Eye (tissue), 1 donor: ENCODE measurements at regions not wholly inside any gene's neighbourhood (a gene's known extent, or its start where the extent isn't known, plus 50 kb on each side); places are given as distances from the start of the nearest gene placed in this dataset.
A peak's percentile ranks its signal among the peaks of the same experiment; 100 is the strongest.
"Not testable (repeated sequence)": the region's sequence is repeated elsewhere in the genome, so short reads cannot be mapped to it uniquely, and the experiment has no call there.

Experiments
- DNase-seq: peaks from one replicate; pipeline ENCODE4 v3.0.0-alpha.2; 2015

DNA sequence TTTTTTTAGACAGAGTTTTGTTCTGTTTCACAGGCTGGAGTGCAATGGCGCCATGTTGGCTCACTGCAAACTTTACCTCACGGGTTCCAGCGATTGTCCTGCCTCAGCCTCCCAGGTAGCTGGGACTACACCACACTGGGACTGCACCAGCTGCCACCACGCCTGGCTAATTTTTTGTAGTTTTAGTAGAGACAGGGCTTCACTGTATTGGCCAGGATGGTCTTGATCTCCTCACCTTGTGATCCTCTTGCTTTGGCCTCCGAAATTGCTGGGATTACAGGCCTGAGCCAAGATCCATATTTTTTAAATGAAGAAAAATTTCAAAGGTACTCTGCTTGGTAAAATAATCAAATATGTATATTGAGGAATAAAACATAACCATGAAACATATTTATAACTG lies 195.8 kb upstream of the TPTE start:
- DNase-seq = peak; percentile 89

DNA sequence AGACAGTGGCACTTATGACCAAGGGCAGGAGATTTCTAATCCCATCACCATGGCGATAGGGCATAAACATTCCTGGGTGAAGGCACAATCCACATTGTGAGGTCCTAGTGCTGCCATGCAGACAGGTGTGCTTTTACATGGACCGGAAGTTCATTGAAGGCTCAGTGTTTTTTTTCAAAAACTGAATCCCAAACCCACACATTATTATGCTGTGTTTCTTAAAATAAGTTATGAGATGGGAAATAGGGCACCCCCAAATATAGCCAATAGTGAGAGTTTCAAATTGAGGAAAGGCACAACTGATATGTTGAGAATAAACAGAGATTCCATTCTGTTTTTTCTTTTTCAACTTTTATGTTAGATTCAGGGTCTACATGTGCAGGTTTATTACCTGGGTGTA lies 195.2 kb upstream of the TPTE start:
- not testable (repeated sequence) for DNase-seq

DNA sequence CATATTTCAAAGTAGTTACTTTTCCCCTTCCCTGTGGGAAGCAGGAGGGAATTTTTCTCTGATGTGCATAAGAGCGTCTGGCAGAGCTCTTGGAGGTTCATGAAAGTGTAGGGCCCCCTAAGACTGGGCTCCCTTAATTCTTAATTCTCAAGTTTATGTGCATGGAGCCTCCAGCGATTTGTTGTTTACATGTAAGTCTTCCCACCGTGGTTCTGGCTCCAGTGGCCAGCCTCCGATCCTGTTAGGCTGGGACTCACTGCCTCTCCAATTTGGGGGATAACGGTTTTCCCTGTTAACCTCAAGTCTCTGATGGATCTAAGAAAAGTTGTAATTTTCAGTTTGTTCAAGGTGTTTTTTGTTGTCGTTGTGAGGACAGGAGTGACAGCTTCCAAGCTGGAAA lies 192.7 kb upstream of the TPTE start:
- not testable (repeated sequence) for DNase-seq

DNA sequence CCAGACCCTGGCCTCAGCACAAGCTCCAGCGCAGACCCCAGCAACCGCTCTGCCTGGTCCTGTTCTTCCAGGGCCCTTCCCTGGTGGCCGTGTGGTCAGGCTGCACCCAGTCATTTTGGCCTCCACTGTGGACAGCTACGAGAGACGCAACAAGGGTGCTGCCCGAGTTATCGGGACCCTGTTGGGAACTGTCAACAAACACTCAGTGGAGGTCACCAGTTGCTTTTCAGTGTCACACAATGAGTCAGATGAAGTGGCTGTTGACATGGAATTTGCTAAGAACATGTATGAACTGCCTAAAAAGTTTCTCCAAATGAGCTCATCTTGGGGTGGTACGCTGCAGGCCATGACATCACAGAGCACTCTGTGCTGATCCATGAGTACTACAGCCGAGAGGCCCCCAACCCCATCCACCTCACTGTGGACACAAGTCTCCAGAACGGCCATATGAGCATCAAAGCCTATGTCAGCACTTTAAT lies 190.7 kb upstream of the TPTE start:
- DNase-seq = not testable (repeated sequence)

DNA sequence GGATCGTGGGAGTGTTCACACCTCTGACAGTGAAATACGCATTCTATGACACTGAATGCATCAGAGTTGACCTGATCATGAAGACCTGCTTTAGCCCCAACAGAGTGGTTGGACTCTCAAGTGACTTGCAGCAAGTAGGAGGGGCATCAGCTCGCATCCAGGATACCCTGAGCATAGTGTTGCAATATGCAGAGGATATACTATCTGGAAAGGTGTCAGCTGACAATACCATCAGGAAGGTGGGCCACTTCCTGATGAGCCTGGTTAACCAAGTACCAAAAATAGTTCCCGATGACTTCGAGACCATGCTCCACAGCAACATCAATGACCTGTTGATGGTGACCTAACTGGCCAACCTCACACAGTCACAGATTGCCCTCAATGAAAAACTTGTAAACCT lies 190.2 kb upstream of the TPTE start:
- DNase-seq = not testable (repeated sequence)

DNA sequence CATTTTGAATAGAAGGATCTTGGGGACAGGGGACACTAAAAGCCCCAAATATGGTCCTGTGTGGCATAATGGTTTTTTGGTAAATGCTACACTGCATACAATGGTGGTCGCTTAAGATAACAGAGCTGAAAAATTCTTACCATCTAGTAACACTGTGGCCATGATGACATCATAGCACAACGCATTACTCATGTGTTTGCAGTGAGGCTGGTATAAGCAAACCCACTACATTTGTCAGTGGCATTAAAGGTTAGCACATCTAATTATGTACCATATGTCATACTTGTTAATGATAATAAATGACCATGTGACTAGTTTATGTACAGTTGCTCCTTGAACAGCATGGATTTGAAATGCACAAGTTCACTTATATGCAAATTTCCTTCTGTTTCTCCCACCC lies 188.4 kb upstream of the TPTE start:
- not testable (repeated sequence) for DNase-seq

- DNase-seq = not testable (repeated sequence)
Measured at GRCh38 chr21:10334391-10334790, 187.0 kb upstream of the TPTE start.

DNA sequence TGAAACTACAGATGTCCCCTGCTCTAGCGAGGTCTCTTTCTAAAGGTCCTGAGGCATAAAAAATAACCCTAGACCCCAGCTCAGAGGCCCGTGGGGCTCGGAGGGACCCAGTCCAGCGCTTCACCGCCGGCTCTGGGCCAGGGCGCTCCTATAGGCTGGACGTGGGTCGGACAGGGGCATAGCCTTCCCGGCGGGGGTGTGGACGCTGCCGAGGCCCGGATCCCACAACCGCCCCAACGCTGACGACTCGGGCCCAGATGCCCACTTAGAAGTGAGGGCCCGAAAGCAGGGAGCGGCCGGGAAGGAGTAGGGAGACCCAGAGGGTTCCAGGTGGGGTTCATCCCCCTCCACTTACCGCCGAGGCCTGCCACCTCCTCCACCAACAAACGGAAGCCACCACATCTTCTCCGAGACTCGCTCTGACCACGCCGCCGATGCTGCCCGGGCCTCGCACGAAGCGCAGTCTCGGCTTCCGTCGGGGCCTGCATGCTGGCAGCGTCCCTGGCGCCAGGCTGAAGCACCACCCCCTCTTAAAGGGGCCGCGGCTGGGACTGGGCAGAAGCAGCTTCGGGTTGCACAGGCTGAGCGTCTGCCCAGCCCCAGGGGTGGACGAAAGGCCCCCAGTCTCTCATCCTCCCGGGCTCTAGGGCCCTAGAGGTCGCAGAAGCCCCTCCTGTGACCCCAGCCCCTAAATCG lies 179.0 kb upstream of the TPTE start:
- DNase-seq = not testable (repeated sequence)

DNA sequence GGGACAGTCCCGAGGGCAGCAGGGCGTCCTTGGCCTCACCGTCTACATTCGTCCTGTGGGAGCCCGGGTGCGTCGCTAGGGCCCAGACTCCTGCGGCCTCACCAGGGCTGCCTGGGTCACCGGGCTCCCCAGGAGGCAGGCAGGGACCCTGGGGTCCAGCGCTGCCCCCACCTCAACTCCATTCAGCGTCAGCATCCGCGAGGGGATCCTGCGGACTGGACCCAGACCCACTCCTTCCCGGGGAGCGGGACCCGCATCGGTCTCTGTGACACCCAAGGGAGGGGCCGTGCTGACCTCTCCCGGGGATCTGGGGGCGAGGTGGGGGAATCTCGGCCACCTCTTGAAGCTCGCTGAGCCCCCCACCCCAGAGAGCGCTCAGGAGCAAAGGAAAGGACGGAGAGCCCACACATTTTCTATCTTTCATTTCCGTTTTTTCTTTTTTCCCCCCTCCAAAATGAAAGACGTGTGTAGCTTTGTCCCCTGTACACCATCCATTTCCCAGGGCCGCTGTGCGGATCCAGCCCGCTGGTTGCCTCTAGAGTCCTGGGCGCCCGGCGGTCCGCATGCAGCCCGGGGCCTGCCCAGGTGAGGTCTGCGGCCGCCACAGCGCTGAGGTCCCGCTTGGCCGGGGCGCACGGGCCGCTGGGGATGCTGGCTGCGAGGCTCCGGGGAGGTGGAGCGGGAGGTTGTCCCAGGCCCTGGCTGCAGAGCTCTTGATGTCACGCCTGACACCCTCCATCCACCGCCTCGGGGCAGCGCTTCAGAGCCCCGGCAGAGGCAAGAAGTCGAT lies 178.0 kb upstream of the TPTE start:
- not testable (repeated sequence) for DNase-seq

DNA sequence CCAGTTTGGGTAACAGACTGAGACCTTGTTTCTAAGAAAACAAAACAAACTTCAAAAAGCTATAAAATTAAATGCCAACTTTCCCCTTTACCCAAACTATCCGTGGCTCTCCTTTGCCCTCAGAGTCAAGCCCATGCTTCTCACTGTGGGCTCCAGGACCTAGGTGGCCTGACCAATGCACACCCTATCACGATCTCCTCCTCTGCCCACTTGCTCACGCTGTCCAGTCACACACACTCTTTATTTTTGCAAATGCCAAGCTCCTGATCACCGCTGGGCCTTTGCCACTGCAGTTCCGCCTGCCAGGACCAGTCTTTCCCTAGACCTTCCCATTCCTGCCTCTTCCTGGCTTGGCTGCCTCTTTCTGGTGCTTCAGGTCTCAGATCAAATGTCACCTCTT lies 177.1 kb upstream of the TPTE start:
- DNase-seq = not testable (repeated sequence)

DNA sequence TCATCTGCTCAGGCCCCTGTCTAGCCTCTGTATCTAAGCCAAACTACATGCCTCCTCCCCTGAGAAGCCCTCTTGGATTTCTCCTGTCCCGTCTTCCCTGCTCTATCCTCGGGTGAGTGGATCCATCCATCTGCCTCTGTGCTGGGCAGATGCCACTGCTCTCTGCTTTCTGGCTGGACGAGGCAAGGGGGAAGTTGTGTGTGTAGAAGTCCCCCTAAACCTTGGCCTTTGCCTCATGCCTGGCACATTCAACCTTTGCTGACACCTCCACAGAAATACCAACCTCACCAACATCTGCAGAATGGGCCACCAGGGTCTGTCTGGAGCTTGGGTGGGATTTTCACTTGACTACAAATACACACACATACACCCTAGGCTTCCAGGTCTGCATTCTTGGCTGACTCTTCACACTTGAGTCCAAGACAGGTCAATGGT lies 176.2 kb upstream of the TPTE start:
- not testable (repeated sequence) for DNase-seq

GRCh38 chr21:10346249-10346648 lies 175.1 kb upstream of the TPTE start:
- not testable (repeated sequence) for DNase-seq

- not testable (repeated sequence) for DNase-seq
Measured at GRCh38 chr21:10346933-10347615, 174.3 kb upstream of the TPTE start.

- not testable (repeated sequence) for DNase-seq
Measured at GRCh38 chr21:10347675-10348074, 173.7 kb upstream of the TPTE start.

DNA sequence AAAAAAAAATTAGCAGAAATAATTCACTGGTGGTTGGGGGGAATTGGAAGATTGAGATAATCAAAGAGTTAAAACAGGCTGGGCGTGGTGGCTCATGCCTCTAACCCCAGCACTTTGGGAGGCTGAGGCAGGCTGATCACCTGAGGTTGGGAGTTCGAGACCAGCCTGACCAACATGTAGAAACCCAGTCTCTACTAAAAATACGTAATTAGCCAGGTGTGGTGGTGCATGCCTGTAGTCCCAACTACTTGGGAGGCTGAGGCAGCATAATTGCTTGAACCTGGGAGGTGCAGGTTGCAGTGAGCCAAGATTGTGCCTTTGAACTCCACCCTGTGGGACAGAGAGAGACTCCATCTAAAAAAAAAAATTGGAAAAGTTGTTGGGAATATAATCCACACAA lies 173.2 kb upstream of the TPTE start:
- DNase-seq = not testable (repeated sequence)

DNA sequence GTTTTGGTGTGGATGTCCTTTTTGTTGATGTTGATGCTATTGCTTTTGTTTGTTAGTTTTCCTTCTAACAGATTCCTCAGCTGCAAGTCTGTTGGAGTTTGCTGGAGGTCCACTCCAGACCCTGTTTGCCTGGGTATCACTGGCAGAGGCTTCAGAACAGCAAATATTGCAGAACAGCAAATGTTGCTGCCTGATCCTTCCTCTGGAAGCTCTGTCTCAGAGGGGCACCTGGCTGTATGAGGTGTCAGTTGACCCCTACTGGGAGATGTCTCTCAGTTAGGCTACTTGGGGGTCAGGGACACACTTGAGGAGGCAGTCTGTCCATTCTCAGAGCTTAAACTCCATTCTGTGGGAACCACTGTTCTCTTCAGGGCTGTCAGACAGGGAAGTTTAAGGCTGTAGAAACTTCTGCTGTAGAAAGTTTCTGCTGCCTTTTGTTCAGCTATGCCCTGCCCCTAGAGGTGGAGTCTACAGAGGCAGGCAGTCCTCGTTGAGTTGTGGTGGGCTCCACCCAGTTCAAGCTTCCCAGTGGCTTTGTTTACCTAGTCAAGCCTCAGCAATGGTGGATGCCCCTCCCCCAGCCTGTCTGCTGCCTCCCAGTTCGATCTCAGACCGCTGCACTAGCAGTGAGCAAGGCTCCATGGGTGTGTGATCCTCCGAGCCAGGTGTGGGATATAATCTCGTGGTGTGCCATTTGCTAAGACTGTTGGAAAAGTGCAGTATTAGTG lies 166.4 kb upstream of the TPTE start:
- not testable (repeated sequence) for DNase-seq

DNA sequence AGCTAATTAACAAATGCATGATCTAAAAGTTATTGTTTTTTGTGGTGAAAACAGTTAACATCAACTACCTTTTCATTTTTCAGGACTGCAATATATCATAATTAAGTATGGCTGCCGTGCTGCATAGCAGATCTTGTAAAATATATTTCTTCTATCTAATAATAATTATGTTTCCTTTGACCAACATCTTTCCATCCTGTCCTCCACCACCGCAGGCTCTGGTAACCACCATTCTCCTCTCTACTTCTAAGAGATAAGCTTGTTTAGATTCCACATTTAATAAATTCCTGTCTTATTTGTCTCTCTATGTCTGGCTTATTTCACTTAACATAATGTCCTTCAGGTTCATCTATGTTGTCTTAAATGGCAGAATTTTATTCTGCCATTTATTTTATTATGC lies 162.3 kb upstream of the TPTE start:
- not testable (repeated sequence) for DNase-seq

DNA sequence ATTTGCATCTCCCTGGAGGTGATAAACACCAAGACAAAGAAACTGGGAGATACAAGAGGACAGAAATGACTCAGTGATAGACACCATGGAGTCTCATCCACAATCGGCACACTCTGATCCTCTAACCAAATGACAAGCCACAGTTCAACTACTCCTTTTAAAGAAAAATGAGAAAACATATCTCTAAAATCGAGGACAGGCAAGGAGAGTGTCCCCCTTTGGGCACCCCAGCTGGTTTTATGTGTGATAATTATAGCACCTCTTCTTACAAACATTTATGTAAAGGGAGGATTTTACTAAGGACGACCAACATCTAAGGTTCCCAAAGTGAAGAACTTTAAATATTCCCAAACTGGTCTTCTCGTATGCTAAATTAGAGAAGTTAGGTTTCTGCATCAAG lies 161.5 kb upstream of the TPTE start:
- DNase-seq = not testable (repeated sequence)

DNA sequence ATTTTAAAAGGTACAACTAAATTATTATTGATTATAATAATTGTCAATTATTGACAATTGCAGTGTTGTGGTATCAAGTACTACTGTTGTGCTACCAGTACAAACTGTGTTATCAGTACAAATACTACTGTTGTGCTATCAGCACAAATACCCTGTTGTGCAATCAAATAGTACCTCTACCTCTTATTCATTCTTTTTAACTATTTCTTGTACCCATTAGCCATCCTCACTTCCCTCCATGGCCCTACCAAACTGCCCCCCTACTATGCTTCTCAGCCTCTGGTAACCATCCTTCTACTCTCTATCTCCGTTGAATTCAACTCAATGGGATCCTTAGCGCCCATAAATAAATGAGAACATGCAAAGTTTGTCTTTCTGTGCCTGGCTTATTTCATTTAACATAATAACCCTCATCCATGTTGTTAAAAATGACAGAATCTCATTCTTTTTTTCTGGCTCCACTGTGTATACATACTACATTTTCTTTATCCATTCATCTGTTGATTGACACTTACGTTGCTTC lies 160.1 kb upstream of the TPTE start:
- DNase-seq = not testable (repeated sequence)

DNA sequence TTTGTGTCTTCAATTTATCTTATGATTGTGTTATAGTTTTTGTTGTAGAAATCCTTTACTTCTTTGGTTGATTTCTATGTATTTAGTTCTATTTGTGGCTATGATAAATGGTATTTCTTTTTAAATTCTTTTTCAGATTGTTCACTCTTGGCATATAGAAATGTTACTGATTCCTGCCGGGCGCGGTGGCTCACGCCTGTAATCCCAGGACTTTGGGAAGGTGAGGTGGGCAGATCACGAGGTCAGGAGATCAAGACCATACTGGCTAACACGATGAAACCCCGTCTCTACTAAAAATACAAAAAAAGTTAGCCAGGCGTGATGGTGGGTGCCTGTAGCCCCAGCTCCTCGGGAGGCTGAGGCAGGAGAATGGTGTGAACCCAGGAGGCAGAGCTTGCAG lies 158.6 kb upstream of the TPTE start:
- DNase-seq = not testable (repeated sequence)

- DNase-seq = not testable (repeated sequence)
Measured at GRCh38 chr21:10363321-10363720, 158.1 kb upstream of the TPTE start.

- not testable (repeated sequence) for DNase-seq
Measured at GRCh38 chr21:10366210-10366609, 155.2 kb upstream of the TPTE start.
